ENCODE measurements at regions not wholly inside any gene's neighbourhood (a gene's known extent, or its start where the extent isn't known, plus 50 kb on each side); places are given as distances from the start of the nearest gene placed in this dataset.

DNA sequence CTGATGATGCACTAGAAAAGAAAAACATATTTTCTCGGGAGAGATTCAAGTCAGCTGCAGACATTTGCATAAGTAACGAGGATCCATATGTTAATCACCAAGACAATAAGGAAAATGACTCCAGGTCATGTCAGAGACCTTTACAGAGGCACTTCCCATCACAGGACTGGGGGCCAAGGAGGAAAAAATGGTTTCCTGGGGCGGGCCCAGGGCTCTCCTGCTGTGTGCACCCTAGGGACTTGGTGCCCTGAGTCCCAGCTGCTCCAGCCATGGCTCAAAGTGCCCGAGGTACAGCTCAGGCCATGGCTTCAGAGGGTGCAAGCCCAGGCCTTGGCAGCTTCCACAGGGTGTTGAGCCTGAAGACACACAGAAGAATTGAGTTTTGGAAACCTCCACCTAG is 415.4 kb upstream of the FRG1 start:
- TF ChIP-seq, protein P1, sequence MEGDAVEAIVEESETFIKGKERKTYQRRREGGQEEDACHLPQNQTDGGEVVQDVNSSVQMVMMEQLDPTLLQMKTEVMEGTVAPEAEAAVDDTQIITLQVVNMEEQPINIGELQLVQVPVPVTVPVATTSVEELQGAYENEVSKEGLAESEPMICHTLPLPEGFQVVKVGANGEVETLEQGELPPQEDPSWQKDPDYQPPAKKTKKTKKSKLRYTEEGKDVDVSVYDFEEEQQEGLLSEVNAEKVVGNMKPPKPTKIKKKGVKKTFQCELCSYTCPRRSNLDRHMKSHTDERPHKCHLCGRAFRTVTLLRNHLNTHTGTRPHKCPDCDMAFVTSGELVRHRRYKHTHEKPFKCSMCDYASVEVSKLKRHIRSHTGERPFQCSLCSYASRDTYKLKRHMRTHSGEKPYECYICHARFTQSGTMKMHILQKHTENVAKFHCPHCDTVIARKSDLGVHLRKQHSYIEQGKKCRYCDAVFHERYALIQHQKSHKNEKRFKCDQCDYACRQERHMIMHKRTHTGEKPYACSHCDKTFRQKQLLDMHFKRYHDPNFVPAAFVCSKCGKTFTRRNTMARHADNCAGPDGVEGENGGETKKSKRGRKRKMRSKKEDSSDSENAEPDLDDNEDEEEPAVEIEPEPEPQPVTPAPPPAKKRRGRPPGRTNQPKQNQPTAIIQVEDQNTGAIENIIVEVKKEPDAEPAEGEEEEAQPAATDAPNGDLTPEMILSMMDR (IDR thresholded peaks at IDR 0.05), result no peak
- TF ChIP-seq EP300 (IDR thresholded peaks at IDR 0.05), result no peak
